ENCODE measurements at regions not wholly inside any gene's neighbourhood (a gene's known extent, or its start where the extent isn't known, plus 50 kb on each side); places are given as distances from the start of the nearest gene placed in this dataset.

GRCh38 chr12:66045506-66045905 lies 85.0 kb downstream of the LLPH start:
- TF ChIP-seq CTCF (conservative IDR thresholded peaks at IDR 0.05; ENCODE audit: low read depth in 2 of 2) = no peak
- no peak for TF ChIP-seq EZH2 (IDR thresholded peaks at IDR 0.05; ENCODE audit: low read depth, unreplicated experiment)
- TF ChIP-seq POLR2AphosphoS5 (IDR thresholded peaks at IDR 0.05; ENCODE audit: low read depth) = no peak
- no peak for TF ChIP-seq ETS1 (IDR thresholded peaks at IDR 0.05)
- TF ChIP-seq REST (IDR thresholded peaks at IDR 0.05; ENCODE audit: unreplicated experiment) = no peak

All from GM23338 (cell line).